Prostate gland (tissue), 2 donors: ENCODE measurements at regions not wholly inside any gene's neighbourhood (a gene's known extent, or its start where the extent isn't known, plus 50 kb on each side); places are given as distances from the start of the nearest gene placed in this dataset.
"Not testable (repeated sequence)": the region's sequence is repeated elsewhere in the genome, so short reads cannot be mapped to it uniquely, and the experiment has no call there.

ENCODE experiments used
- DNase-seq: peaks from one replicate; pipeline ENCODE4 v3.0.0-alpha.2; 2019; ENCODE audit warnings: low spot score
- H3K27ac ChIP-seq, 2 donors: fragments of 200-600 bp; sonication (generic); 2 replicates each; pipeline ENCODE4 v1.5.1; 2017 to 2019
- H3K27me3 ChIP-seq: fragments of 200-600 bp; sonication (generic); replicated peaks from 2 replicates; pipeline ENCODE4 v1.5.1; 2019; ENCODE audit not compliant: insufficient read depth
- H3K36me3 ChIP-seq, 2 donors: fragments of 200-600 bp; sonication (generic); 1 replicate in 1 of 2; 2 replicates in 1 of 2; pipeline versions ENCODE4 v1.5.1 to v1.8.1; 2017 to 2019
- H3K4me1 ChIP-seq: fragments of 200-600 bp; sonication (generic); replicated peaks from 2 replicates; pipeline ENCODE4 v1.5.1; 2019
- H3K4me3 ChIP-seq, 2 donors: fragments of 200-600 bp; sonication (generic); 2 replicates each; pipeline ENCODE4 v1.5.1; 2017 to 2019
- H3K9me3 ChIP-seq: fragments of 200-600 bp; sonication (generic); 2 replicates; pipeline ENCODE4 v1.5.1; 2017
- CTCF ChIP-seq, 4 experiments: fragments of 200-600 bp in 2 of 4; fragments of 450-650 bp in 2 of 4; sonication (generic) in 2 of 4; IDR thresholded peaks; 1 replicate in 3 of 4; 2 replicates in 1 of 4; pipeline ENCODE4 v1.5.1; 2016 to 2019; ENCODE audit warnings: antibody characterized with exemption in 4 of 4, mild to moderate bottlenecking in 2 of 4, moderate library complexity in 2 of 4
- POLR2A ChIP-seq: fragments of 450-650 bp; IDR thresholded peaks from one replicate; pipeline ENCODE4 v1.6.1; 2016; ENCODE audit warnings: antibody characterized with exemption, mild to moderate bottlenecking
- POLR2AphosphoS5 ChIP-seq: sonication (generic); formaldehyde crosslinking; IDR thresholded peaks from one replicate; pipeline ENCODE4 v1.6.1; 2017; ENCODE audit warnings: antibody characterized with exemption
- whole genome bisulfite sequencing: methylation state at CpG from one replicate; pipeline ENCODE4 v1.1.5; 2018; 5-methylcytosine and 5-hydroxymethylcytosine counted together
- intact Hi-C: fragments of 100-400 bp; cut with DNase I; formaldehyde crosslinking; loops from one replicate; pipeline ENCODE4 v1.14.2; 2022

- TF ChIP-seq POLR2AphosphoS5 (no peak), CTCF (IDR thresholded peaks at IDR 0.05) (no peak), POLR2A (no peak)
- no peak for DNase-seq
- no peaks in the 10 kb centered on the region for H3K9me3 ChIP-seq
- intact Hi-C loops = no loop called here
- H3K4me3 ChIP-seq = no peak overlapping the region
- no peaks in the 10 kb centered on the region for H3K36me3 ChIP-seq
- no peaks in the 10 kb centered on the region for H3K4me1 ChIP-seq
- 64% methylated on average over 6 of the region's 6 CpGs for WGBS
- no peak overlapping the region for H3K27ac ChIP-seq
- no peaks in the 10 kb centered on the region for H3K27me3 ChIP-seq
These were observed 110.1 kb downstream of the MOBP start for GRCh38 chr3:39577541-39577940.

GRCh38 chr3:39586215-39586614, 118.7 kb downstream of the MOBP start:
- H3K4me3 ChIP-seq, intact Hi-C loops, DNase-seq, H3K9me3 ChIP-seq, H3K27me3 ChIP-seq, H3K4me1 ChIP-seq, H3K36me3 ChIP-seq, H3K27ac ChIP-seq: not testable (repeated sequence)
- WGBS = 65% methylated on average over 4 of the region's 4 CpGs

GRCh38 chr3:39587113-39587512, 119.6 kb downstream of the MOBP start:
- Histone ChIP-seq H3K27ac (no peak overlapping the region), H3K4me3 (no peak overlapping the region), H3K27me3 (no peaks in the 10 kb centered on the region), H3K9me3 (no peaks in the 10 kb centered on the region), H3K36me3 (no peaks in the 10 kb centered on the region), H3K4me1 (no peaks in the 10 kb centered on the region)
- intact Hi-C loops = no loop called here
- WGBS = 97% methylated on average over 1 of the region's 1 CpG
- TF ChIP-seq CTCF (IDR thresholded peaks at IDR 0.05) = no peak
- TF ChIP-seq POLR2AphosphoS5 = no peak
- TF ChIP-seq POLR2A = no peak
- no peak for DNase-seq

GRCh38 chr3:39590806-39591205, 123.3 kb downstream of the MOBP start:
- Histone ChIP-seq H3K27me3 (no peaks in the 10 kb centered on the region), H3K27ac (no peak overlapping the region), H3K4me1 (no peaks in the 10 kb centered on the region), H3K36me3 (no peaks in the 10 kb centered on the region), H3K4me3 (no peak overlapping the region), H3K9me3 (no peaks in the 10 kb centered on the region)
- intact Hi-C loops = no loop called here
- no peak for DNase-seq
- TF ChIP-seq CTCF (IDR thresholded peaks at IDR 0.05) (no peak), POLR2AphosphoS5 (no peak), POLR2A (no peak)
- 79% methylated on average over 3 of the region's 3 CpGs for WGBS

GRCh38 chr3:39592311-39593050, 125.0 kb downstream of the MOBP start:
- H3K9me3 ChIP-seq = no peaks in the 10 kb centered on the region
- no peak overlapping the region for H3K4me3 ChIP-seq
- TF ChIP-seq CTCF (IDR thresholded peaks at IDR 0.05) (no peak), POLR2A (no peak), POLR2AphosphoS5 (no peak)
- no peak overlapping the region for H3K27ac ChIP-seq
- 70% methylated on average over 5 of the region's 5 CpGs for WGBS
- no peak for DNase-seq
- intact Hi-C loops = no loop called here
- H3K4me1 ChIP-seq = no peaks in the 10 kb centered on the region
- no peaks in the 10 kb centered on the region for H3K27me3 ChIP-seq
- H3K36me3 ChIP-seq = no peaks in the 10 kb centered on the region
